ENCODE measurements at regions not wholly inside any gene's neighbourhood (a gene's known extent, or its start where the extent isn't known, plus 50 kb on each side); places are given as distances from the start of the nearest gene placed in this dataset.

DNA sequence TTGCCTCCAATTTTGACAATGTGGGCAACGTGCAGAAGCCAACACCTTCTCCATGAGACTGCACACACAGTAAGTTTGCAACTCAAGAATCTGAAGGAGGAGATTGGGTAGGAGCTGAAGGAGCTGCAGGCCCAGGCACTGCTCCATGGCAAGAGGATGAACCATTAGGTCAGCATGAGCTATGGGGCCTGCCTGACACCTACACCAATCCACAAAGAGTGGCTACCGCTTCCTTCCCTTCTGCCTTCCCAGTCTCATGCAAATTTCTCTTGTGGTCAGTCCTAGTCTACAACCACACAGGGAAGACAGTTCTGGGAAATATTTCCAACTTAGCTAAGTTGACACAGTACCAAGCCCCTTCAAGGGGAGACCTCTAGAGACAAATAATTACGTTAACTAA lies 142.0 kb upstream of the ADO start:
- TF ChIP-seq CTCF (optimal IDR thresholded peaks at IDR 0.05 in 1 of 3, IDR thresholded peaks at IDR 0.05 in 1 of 3, conservative IDR thresholded peaks at IDR 0.05 in 1 of 3; ENCODE audit: extremely low read depth in 1 of 3, insufficient read depth in 2 of 3, low read length in 3 of 3) = no peak
- TF ChIP-seq EZH2 (IDR thresholded peaks at IDR 0.05; ENCODE audit: low read length) = no peak
